DND-41 (cell line): ENCODE measurements at regions not wholly inside any gene's neighbourhood (a gene's known extent, or its start where the extent isn't known, plus 50 kb on each side); places are given as distances from the start of the nearest gene placed in this dataset.

ENCODE experiments used
- ATAC-seq: fragments of 200-7000 bp; cut with Tn5 transposase; 3 replicates; pipeline ENCODE4 v1.9.1; 2021; ENCODE audit warnings: low read depth; ENCODE audit not compliant: insufficient read depth
- DNase-seq: peaks from one replicate; pipeline ENCODE4 v3.0.0-alpha.2; 2020
- H2AFZ ChIP-seq: 2 replicates; pipeline ENCODE4 v1.6.0; 2012; ENCODE audit warnings: low read depth, low read length
- H3K27ac ChIP-seq: 2 replicates; pipeline ENCODE4 v1.5.1; 2012; ENCODE audit warnings: low read length, inconsistent platforms
- H3K27me3 ChIP-seq: fragments of 200-600 bp; sonication (generic); 2 replicates; pipeline ENCODE4 v1.6.0; 2012; ENCODE audit warnings: low read length, mild to moderate bottlenecking, inconsistent platforms; ENCODE audit not compliant: insufficient read depth, poor library complexity
- H3K36me3 ChIP-seq: 2 replicates; pipeline ENCODE4 v1.5.1; 2012; ENCODE audit warnings: low read length, inconsistent platforms; ENCODE audit not compliant: insufficient read depth
- H3K4me1 ChIP-seq: 2 replicates; pipeline ENCODE4 v1.5.1; 2012; ENCODE audit warnings: mild to moderate bottlenecking, low read length; ENCODE audit not compliant: insufficient read depth
- H3K4me2 ChIP-seq: 2 replicates; pipeline ENCODE4 v1.6.0; 2012; ENCODE audit warnings: mild to moderate bottlenecking, moderate library complexity, low read length, inconsistent platforms; ENCODE audit not compliant: insufficient read depth
- H3K4me3 ChIP-seq, 2 experiments: fragments of 200-600 bp in 1 of 2; shearing (Covaris generic) in 1 of 2; 2 replicates each; pipeline ENCODE4 v1.5.1; 2012 to 2016; ENCODE audit warnings: inconsistent platforms in 2 of 2, low read length in 2 of 2, mild to moderate bottlenecking in 2 of 2, low read depth in 1 of 2, moderate library complexity in 1 of 2
- H3K79me2 ChIP-seq: 2 replicates; pipeline ENCODE4 v1.6.0; 2012; ENCODE audit warnings: low read length, inconsistent platforms; ENCODE audit not compliant: insufficient read depth
- H3K9ac ChIP-seq: 2 replicates; pipeline ENCODE4 v1.6.0; 2012; ENCODE audit warnings: low read depth, mild to moderate bottlenecking, inconsistent platforms, low read length, moderate library complexity
- H3K9me3 ChIP-seq: 2 replicates; pipeline ENCODE4 v1.5.1; 2012; ENCODE audit warnings: low read length, moderate library complexity, mild to moderate bottlenecking, inconsistent platforms; ENCODE audit not compliant: insufficient read depth, severe bottlenecking
- H4K20me1 ChIP-seq: 2 replicates; pipeline ENCODE4 v1.6.0; 2012; ENCODE audit warnings: low read length; ENCODE audit not compliant: insufficient read depth
- CTCF ChIP-seq: IDR thresholded peaks from 2 replicates; pipeline ENCODE4 v1.5.1; 2012; ENCODE audit warnings: borderline replicate concordance, low read length, moderate library complexity, mild to moderate bottlenecking; ENCODE audit not compliant: poor library complexity, severe bottlenecking; ENCODE audit errors: extremely low read depth
- EZH2 ChIP-seq: IDR thresholded peaks from 3 replicates; pipeline ENCODE4 v1.6.1; 2012; ENCODE audit warnings: borderline replicate concordance, low read depth, mild to moderate bottlenecking, moderate library complexity, low read length, inconsistent platforms; ENCODE audit not compliant: severe bottlenecking

DNA sequence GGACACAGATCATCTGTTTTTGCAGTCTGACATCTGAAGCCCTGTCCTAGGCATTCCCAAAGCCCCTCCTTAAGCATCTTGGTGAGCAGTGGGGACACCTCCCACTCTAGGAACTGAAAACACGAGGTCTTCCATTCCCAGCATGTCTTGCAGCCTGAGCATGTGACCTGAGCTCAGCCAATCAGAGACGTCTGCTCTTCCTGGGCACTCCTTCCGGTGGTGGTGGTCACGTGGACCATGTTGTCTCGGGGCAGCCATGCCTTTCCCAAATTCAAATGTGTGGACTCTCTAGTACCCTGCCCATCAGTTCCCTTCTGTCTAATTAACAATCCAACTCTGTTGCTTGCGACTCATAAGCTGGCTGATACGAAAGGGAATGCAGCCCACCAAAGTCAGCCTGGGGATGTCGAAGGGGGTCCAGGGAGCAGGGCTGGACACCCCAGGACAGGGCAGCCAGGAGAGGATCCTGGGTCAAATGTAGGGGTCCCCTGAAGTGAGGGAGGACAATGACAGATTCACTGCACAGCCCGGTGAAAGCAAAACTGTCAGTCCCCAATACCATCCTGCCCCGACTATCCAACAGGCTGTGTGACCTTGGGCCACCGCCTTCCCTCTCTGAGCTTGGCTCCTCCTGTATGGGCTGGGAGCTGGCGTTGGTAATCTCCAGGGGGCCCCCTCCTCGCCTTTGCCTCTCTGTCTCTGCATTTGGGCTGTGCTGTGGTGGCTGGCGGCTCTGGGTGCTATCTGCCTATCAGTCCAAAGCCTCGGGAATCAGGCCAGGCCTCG is 57.4 kb upstream of the BAIAP2L1 start:
- peaks cover under 1% of the 10 kb centered on the region for H3K9me3 ChIP-seq
- no peak overlapping the region for H3K4me3 ChIP-seq
- no peak overlapping the region for H2AFZ ChIP-seq
- no peak overlapping the region for H3K27ac ChIP-seq
- H3K9ac ChIP-seq: no peak overlapping the region
- DNase-seq (no peak), ATAC-seq (no peak)
- H3K36me3 ChIP-seq: no peaks in the 10 kb centered on the region
- TF ChIP-seq CTCF (no peak), EZH2 (no peak)
- no peaks in the 10 kb centered on the region for H3K4me1 ChIP-seq
- no peaks in the 10 kb centered on the region for H3K27me3 ChIP-seq
- H3K79me2 ChIP-seq: no peaks in the 10 kb centered on the region
- H4K20me1 ChIP-seq: no peaks in the 10 kb centered on the region
- H3K4me2 ChIP-seq: no peak overlapping the region

- TF ChIP-seq CTCF (no peak), EZH2 (no peak)
- Histone ChIP-seq H3K9ac (no peak overlapping the region), H3K79me2 (no peaks in the 10 kb centered on the region), H3K4me3 (no peak overlapping the region), H3K27ac (no peak overlapping the region), H3K27me3 (no peaks in the 10 kb centered on the region), H3K36me3 (no peaks in the 10 kb centered on the region), H3K4me1 (no peaks in the 10 kb centered on the region), H3K4me2 (no peak overlapping the region), H4K20me1 (no peaks in the 10 kb centered on the region), H2AFZ (no peak overlapping the region), H3K9me3 (peaks cover 2% of the 10 kb centered on the region)
- no peak for DNase-seq
- ATAC-seq: no peak
These were observed 56.0 kb upstream of the BAIAP2L1 start for GRCh38 chr7:98456866-98457265.

- no peak overlapping the region for H3K9ac ChIP-seq
- no peak for DNase-seq
- ATAC-seq: no peak
- no peak overlapping the region for H2AFZ ChIP-seq
- no peaks in the 10 kb centered on the region for H3K27me3 ChIP-seq
- H3K4me1 ChIP-seq: no peaks in the 10 kb centered on the region
- no peak overlapping the region for H3K4me2 ChIP-seq
- H3K79me2 ChIP-seq: no peaks in the 10 kb centered on the region
- no peaks in the 10 kb centered on the region for H3K36me3 ChIP-seq
- H3K27ac ChIP-seq: no peak overlapping the region
- peaks cover 2% of the 10 kb centered on the region for H3K9me3 ChIP-seq
- TF ChIP-seq EZH2: no peak
- TF ChIP-seq CTCF: no peak
- H3K4me3 ChIP-seq: no peak overlapping the region
- no peaks in the 10 kb centered on the region for H4K20me1 ChIP-seq
These were observed 51.9 kb upstream of the BAIAP2L1 start for GRCh38 chr7:98452791-98453190.
